GM21825 (cell line): ENCODE measurements at regions not wholly inside any gene's neighbourhood (a gene's known extent, or its start where the extent isn't known, plus 50 kb on each side); places are given as distances from the start of the nearest gene placed in this dataset.
"Not testable (repeated sequence)": the region's sequence is repeated elsewhere in the genome, so short reads cannot be mapped to it uniquely, and the experiment has no call there.

Experiments used
- ATAC-seq: cut with Tn5 transposase; IDR thresholded peaks from one replicate; pipeline ENCODE4 v1.9.1; 2021; ENCODE audit warnings: mild to moderate bottlenecking, moderate library complexity; ENCODE audit not compliant: unreplicated experiment

DNA sequence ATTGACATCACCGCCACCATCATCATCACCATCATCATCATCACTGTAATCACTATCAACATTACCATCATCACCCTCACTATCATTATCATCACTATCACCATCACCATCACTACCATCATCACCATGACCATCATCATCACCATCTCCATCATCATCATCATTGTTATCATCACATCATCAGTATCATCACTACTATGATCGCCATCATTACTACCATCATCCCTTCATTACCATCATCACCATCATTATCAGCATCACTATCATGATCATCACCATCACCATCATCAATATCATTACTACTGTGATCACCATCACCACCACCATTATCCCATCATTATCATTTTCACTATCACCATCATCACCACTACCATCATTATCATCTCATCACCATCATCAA lies 368.3 kb downstream of the SEC14L1 start:
- ATAC-seq, result no peak

DNA sequence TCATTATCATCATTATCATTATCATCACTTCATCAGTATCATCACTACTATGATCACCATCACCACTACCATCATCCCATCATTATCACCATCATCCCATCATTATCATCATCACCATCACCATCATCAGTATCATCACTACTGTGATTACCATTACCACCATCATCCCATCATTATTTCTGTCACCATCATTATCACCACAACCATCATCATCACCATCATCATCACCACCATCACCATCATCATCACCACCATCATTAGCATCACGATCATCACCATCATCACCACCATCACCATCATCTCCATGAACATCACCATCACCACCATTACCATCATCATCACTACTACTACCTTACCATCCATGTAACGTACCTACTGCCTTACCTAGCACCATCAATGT lies 368.8 kb downstream of the SEC14L1 start:
- ATAC-seq, result no peak

DNA sequence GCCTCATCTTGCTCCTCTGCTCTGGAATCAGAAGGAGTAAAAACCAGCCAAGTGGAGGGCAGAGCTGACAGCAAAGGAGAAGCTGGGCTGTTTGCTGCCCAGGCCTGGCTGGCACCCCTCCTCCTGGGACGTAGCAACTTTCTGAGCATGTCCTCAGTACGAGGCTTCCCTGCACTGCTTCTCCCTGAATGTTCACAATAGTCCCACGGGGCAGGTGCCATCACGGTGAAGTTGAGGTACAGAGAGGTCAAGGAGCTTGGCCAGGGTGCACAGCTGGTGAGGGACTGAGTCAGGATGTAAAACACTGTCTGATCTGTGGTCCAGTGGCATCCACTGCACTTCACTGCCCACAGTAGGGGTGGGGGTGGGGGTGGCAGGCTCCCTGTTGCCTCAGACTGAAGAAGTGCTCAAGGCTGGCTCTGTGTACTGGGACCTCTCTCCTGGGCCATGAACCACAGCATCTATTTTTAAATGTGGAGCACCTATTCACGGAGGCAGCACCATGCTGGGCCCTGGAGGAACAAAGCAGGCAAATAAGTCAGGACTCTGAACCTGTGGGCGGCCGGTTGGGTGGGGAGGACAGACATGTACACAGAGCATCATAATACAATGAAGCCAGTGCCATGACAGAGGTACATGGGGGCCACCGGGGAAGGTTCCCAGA lies 369.5 kb downstream of the SEC14L1 start:
- ATAC-seq, result no peak

DNA sequence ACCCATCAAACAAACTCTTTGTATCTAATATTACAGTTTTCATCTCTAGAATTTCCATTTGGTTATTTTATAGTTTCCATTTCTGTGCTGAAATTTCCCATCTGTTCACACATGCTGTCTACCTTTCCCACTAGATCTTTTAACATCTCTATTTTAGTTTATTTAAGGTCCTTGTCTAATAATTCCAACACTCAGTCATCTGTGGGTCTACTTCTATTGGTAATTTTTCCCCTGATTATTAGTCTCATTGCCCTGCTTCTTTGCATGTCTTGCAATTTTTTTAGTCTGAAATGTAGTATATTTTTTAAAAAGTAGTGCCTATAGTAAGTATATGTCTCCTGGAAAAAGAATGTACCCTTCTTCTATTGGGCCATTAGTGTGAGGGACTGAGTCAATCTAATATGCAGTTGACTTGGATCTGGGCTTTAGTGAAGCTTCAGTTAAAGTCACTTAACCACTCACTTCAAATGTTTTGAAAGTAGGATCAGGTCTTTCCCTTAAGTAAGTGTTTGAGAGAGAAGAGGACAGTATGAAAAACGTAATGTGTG lies 370.8 kb downstream of the SEC14L1 start:
- ATAC-seq, result no peak

DNA sequence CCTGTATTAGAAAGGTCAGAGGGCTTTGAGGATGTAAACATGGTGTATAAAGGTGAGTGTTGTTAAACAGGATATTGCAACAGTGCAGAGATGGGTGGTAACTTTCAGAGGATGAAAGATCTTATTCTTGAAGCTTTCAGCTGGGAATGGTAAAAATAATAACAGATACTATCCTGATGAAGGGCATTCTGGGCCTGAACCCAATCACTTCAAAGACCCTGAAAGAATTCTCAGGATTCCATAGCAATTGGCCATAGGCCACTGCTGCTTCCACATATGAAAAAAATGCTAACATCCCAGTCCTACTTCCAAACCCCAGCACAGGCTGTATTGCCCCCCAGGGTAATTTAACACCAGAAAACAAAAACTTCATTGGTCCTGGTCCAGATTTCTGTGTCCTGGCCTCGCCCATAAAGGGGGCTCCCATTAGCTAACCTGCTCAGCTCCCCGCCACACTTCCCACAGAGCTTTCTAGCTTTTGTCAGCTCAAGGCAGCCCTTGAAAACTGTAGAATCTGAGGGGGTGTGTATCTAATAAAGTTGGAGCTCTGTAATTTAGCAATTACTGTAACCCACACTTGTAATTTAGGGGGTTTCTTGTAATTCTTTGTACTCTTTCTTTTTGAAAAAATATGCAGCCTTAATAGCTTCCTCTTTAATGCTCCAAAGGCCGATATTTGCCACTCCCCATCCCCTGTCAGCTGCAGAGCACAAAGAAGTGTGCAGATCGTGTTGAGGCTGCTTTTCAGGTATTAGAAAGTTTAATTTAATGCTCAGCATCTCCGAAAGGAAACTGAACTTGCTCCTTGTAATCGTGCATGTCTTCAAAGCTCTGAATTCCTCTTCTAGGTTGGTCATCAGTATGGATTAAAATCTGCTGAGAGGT lies 371.5 kb downstream of the SEC14L1 start:
- no peak for ATAC-seq

DNA sequence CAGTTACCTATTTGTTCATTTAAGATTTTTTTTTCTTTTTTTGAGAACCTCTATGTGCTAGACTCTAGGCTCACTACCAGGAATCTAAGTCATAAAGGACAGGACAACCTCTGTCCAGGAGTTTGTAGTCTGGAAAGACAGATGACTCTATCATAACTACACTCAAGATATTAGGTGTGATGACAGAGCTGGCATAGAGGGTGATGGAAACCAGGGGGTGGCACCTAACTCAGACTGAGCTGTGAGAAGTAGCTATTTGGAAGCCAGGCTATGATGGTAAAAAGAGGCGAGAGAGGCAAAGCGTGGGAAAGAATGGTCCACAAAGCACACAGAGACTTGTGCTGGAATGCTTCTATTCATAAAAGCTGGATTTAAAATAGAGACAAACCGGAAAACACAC lies 372.3 kb downstream of the SEC14L1 start:
- no peak for ATAC-seq

DNA sequence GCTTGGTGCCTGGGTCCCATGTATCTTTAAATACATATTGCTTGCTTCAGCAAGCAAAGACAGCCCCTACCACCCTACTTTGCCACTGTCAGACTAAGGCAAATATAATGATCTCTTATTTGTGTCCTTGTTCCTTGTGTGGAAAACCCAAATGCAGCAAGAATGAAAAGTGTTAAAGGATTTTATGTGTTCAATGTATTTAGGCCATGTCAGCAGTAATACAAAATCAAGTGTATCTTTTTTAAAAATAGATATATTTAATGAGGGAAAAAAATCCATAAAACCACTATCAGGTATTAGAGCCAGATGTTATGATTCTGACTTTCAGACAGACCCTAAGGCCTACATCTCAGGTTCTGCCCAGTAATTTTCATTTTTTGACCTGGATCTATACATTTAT lies 374.5 kb downstream of the SEC14L1 start:
- ATAC-seq, result no peak

DNA sequence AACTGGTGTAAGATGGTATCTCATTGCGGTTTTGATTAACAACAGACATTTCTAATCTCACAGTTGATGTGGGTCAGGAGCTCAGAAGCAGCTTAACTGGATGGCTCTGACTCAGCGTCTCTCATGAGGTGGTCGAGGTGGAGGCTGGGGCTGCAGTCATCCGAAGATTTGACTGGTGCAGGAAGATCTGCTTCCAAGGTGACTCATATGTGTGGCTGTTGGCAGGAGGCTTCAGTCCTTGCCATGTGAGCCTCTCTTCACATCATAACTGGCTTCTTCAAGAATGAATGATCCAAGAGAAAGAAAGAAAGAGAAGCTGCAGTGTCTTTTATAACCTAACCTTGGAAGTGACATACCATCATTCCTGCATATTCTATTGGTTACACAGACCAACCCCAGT lies 376.1 kb downstream of the SEC14L1 start:
- ATAC-seq, result no peak

DNA sequence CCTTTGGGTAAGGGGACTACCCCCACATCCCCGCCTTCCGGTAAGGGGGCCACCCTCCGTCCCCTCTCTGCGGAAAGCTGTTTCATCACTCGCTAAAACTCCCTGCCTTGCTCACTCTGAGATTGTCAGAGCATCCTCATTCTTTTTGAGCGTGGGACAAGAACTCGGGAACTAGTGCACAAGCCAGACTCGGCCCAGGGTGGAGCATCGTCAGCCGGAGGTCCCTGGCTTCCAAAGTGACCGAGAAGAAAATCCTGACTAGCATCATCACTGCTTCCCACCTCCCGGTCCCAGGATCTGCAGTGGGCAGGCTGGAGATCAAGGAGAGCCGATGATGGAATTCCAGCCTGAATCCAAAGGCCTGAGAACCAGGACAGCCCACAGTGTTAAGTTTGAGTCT lies 380.3 kb downstream of the SEC14L1 start:
- ATAC-seq, result no peak

DNA sequence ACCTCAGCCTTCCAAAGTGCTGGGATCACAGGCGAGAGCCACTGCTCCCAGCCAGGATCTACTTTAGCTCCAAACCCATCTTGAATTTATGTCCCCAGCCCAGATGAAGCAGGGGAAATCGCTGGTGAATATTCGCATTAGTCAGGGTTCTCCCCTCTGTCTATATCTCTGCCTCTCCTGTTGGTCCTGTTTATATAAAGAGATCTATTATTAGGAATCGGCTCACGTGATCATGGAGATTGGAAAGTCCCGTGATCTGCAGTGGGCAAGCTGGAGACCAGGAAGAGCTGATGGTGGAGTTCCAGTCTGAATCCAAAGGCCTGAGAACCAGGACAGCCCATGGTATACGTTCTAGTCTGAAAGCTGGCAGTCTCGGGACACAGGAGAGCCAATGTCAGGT lies 382.8 kb downstream of the SEC14L1 start:
- ATAC-seq, result no peak

DNA sequence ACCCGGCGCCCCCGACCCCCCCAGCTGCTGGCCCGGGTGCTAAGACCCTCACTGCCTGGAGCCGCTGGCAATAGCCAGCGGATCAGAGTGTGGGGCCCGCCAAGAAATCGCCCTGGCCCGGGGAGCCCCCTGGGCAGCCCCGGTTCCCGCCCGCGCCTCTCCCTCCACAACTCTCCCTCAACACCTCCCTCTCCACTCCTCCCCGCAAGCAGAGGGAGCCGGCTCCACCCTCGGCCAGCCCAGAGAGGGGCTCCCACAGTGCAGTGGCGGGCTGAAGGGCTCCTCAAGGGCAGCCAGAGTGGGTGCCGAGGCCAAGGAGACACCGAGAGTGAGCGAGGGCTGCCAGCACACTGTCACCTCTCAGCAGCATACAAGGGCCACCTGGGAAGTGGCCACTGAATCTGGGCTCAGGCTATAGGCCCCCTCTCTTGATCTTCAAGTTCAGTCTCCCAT lies 385.5 kb downstream of the SEC14L1 start:
- no peak for ATAC-seq

DNA sequence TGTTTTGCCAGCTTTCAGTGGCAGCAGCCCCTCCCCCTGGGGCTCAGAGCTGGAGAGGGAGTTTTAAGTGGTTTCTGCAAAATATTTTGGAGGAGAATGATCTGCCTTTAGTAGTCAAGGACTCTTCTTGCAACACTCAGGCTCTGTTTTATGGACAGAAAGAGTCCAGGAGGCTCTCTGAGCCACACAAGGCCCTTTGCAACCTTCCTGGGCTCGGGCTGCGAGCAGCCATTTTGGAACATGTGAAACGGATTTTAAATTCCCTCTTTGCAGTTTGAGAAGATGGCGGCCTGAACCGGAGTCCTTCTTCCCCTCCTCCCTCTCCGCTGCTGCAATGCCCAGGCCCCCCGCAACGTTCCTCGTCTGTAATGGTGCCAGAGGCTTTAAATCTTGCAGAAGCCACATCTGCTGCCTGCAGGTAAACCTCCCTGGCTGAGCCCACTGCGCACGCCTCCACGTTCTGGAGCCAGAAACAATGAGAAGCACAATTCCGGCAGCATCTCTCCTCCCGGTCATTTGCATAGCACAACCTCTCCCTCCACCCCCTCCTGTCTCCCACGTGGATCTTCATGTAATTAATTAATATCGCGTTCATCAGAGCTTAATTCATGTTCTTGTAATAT lies 386.1 kb downstream of the SEC14L1 start:
- no peak for ATAC-seq

DNA sequence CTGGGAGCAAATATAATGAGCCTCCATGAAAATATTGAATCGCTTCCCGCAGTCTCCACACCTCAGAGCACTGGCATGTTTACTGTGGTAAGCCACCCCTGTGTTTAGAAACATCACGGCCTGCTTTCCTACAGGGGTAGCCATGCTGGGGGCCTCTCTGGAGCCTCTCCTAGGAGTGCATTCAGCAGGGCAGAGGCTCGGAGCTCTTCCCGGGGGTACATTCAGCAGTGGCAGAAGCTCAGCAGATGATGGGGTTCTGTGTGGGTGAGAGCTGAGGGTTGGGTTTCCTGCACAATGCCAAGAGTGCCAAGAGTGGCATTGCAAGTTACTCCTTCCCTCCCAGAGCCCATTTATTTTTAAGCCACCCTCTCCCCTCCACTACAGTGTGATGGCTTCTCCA lies 386.6 kb downstream of the SEC14L1 start:
- no peak for ATAC-seq

DNA sequence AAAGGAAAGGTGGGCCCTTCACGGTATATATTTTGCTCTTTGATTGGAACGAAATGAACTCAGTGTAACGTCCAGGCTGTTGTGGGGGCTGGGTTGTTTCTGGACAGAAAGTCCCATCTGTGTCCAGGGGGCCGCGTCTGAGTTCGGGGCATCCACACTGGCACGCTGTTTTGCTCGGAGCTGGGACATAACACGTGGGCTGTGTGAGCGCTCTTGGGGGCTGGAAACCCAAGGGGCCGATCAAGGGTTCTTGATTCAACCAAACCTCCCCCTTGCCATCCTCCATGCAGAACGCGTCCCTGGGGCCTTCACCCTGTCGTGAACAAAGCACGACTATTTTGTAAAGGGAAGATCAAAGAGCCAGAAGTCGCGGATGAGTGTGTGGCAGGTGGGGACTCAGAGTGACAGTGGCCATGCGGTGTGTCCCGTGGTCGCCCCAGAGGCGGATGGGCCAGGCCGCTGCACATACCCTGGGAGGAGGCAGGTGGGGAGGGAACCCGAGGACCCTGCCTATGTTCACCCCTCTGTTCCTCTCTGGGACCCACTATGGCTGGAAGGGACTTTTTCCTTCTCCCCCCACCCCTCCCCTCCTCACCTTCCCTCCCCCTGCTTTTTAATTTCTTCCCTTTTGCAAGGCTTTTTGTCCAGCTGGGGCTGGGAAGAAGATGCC lies 387.2 kb downstream of the SEC14L1 start:
- ATAC-seq, result no peak

DNA sequence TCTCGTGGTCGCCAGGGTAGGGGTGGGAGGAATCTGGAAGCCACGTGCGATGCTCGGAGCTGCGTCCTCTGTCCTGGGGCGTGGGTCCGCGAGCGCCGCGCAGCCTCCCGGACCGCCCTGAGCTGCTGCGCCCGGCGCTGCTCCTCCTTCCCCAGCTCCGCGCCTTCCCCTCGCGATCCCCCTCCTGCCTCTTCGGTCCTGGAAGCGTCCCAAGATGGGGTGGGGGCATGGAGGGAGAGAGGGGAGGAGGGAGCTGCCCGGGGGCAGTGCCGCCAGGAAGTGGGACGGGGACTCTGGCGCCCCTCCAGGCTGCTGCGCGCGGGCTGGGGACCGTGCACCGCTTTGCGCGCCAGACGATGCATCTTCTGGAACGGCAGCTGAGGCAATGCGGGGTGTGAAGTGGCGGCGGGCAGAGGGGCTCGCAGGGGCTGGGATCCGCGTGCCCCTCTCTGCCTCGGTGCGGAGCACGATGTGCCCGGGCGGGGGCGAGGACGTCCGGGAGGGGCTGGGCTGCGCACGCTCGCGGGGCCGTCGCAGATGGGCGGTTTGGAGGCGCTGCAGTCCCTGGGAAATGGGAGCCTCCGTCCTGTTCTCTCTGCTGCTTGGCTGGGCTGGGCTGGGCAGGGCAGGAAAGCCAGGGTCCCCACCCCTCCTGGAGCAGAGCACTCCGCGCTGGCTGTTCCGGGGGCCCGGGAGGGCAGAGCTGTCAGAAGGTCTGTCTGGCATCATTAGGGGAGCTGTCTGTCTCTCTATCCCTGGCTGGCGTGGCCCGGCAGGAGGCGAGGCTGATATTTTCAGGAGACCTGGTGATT lies 388.0 kb downstream of the SEC14L1 start:
- no peak for ATAC-seq

DNA sequence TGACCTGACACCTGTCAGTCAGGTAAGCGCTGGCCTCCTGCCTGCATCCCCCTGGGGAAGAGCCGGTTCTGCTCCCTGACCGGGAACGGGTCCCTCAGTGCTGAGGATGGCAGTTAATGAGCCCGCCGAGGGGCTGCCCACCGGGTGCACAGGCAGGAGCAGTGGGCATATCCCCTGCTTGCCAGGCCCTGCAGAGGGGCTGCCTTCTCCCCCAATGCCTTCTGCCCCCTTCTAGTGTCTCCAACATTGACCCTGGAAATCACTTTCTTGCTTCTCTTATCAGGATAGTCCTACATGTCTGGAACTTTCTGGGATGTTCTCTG lies 388.5 kb downstream of the SEC14L1 start:
- ATAC-seq, result no peak

DNA sequence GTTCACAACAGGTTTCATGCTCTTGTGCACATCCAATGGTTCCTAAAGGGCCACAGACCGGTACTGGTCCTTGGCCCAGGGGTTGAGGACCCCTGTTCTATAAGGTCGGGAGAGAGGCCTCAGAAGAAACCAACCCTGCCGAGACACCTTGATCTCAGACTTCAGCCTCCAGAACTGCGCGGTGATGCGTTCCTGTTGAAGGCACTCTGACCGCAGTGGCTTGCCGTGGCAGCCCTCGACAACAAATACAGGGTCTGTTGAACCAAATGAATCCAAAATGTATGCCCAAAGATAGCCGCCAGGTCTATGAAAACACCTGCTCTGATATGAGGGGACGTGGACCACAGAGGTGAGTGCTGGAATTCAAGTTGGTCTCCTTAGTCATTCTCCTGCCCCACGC lies 389.8 kb downstream of the SEC14L1 start:
- no peak for ATAC-seq

DNA sequence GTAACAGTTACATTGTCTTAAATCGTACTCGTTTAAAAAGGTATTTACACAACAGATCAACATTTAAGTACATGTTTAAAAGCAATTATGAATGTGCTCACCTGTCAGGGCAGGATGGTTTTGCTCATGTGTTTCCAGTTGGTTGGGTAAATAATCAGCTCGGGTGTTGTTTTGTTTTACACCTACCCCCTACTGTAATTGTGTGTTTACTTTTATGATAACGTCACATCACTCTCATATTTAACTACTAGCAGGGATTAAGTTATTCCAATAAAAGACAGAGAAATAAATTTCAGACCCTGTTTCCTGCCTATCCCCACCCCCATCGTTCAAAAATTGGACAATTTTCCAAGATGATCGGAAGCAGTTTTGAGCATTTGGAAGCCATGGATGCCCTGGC lies 390.2 kb downstream of the SEC14L1 start:
- ATAC-seq, result no peak

DNA sequence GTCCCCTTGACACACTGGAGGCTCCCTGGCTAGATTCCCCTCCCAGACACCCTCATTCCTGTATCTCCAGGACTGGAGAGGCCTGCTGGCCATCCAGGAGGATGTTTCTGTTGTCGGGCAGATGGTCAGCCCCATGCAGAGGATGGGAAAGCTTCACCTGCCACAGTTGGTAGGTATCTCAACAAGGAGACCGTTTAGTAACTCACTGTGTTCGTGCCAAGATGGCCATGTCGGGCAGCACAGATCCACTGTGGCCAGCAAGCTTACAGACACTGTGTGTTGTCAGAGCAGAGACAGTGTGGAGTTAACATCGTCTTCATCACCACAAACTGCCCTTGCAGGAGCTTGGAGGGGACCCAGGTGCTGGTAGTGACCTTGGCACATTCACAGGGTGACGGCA lies 390.9 kb downstream of the SEC14L1 start:
- no peak for ATAC-seq

DNA sequence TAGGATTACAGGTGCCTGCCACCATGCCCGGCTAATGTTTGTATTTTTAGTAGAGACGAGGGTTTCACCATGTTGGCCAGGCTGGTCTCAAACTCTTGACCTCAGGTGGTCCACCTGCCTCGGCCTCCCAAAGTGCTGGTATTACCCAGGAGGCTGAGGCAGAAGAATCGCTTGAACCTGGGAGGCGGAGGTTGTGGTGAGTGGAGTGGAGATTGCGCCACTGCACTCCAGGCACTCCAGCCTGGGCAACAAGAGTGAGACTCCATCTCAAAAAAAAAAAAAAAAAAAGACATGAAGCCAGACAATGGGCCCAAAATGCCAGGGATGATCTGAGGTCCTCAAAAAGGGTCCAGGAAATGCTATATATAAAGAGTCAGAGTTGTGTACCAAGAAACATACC lies 392.9 kb downstream of the SEC14L1 start:
- not testable (repeated sequence) for ATAC-seq
